ENCODE measurements at regions not wholly inside any gene's neighbourhood (a gene's known extent, or its start where the extent isn't known, plus 50 kb on each side); places are given as distances from the start of the nearest gene placed in this dataset.

DNA sequence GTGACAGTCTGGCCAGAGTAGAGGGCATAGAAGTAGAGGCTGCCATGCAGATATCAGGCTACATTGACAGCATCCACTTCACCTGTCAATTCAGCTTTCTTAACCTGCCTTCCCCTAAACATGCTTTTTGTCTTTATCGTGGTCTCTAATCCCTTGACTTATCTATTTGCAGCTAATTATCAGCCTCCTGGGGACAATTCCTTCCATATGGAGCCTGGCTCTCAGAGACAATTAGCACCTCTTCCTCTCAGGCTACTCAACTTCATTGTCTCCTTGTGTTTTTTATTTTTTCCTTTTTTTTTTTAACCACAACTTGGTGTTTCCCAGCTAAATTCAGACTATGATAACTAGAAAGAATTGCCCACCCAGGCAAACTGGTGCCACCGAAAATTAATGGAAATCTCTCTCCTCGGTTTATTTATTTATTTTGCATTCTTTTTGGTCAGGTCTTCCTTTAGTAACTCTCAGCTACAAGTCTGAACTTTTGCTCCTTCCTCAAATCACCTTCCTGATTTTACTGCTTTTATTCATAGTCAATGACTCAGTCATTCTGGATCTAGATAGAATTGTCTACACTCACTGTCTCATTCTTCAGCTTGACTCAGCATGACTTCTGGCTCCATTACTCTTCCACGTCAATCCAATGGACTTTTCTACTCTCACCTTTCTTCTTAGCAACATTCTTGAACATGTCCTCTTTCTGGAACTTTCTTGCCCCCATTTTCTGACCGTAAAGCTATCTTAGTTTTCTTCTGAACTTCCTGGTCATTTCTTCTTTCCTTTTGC is 63.0 kb upstream of the BASP1 start:
- TF ChIP-seq, protein P1, sequence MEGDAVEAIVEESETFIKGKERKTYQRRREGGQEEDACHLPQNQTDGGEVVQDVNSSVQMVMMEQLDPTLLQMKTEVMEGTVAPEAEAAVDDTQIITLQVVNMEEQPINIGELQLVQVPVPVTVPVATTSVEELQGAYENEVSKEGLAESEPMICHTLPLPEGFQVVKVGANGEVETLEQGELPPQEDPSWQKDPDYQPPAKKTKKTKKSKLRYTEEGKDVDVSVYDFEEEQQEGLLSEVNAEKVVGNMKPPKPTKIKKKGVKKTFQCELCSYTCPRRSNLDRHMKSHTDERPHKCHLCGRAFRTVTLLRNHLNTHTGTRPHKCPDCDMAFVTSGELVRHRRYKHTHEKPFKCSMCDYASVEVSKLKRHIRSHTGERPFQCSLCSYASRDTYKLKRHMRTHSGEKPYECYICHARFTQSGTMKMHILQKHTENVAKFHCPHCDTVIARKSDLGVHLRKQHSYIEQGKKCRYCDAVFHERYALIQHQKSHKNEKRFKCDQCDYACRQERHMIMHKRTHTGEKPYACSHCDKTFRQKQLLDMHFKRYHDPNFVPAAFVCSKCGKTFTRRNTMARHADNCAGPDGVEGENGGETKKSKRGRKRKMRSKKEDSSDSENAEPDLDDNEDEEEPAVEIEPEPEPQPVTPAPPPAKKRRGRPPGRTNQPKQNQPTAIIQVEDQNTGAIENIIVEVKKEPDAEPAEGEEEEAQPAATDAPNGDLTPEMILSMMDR (IDR thresholded peaks at IDR 0.05), result no peak
- no peak for TF ChIP-seq ZFX (IDR thresholded peaks at IDR 0.05; ENCODE audit: borderline replicate concordance)

Measured in 22Rv1 (cell line).